Endothelial cell of umbilical vein (primary cell): ENCODE measurements at regions not wholly inside any gene's neighbourhood (a gene's known extent, or its start where the extent isn't known, plus 50 kb on each side); places are given as distances from the start of the nearest gene placed in this dataset.
A peak's percentile ranks its signal among the peaks of the same experiment; 100 is the strongest.

Experiments used
- BruUV-seq: library from RNA; stranded (reverse); fragments of 400-500 nt; replicated peaks from 2 replicates; lab custom pipeline; 2021; lab: Mats Ljungman, UMichigan
- CTCF ChIA-PET: fragments of 300-600, 350-600 bp; sonication (Branson Sonifier 250); formaldehyde crosslinking; loops from one replicate; lab custom pipeline; 2021; ENCODE audit warnings: antibody characterized with exemption, inconsistent platforms; lab: Charles Lee
- POLR2A ChIA-PET: fragments of 300-600, 350-600 bp; sonication (Branson Sonifier 250); formaldehyde crosslinking; loops from one replicate; lab custom pipeline; 2021; ENCODE audit warnings: antibody characterized with exemption, inconsistent platforms; lab: Charles Lee
- DNase-seq: peaks from one replicate; pipeline ENCODE4 v3.0.0-alpha.2; 2011; ENCODE audit warnings: low read depth, low spot score
- FAIRE-seq: peaks from 2 replicates; lab custom pipeline; 2011; peaks lifted over from hg19 to GRCh38; lab: Jason Lieb, UNC
- H2AFZ ChIP-seq: 2 replicates; pipeline ENCODE4 v1.6.0; 2012; ENCODE audit warnings: low read depth, low read length, control low read depth, inconsistent platforms
- H3K27ac ChIP-seq: 2 replicates; pipeline ENCODE4 v1.5.1; 2011; ENCODE audit warnings: low read depth, mild to moderate bottlenecking, control low read depth, low read length, moderate library complexity; ENCODE audit not compliant: insufficient read depth
- H3K27me3 ChIP-seq, 2 experiments: 2 replicates each; pipeline versions ENCODE4 v1.6.0 to v1.6.1; 2011; ENCODE audit warnings: low read length in 2 of 2, mixed read lengths in 1 of 2; ENCODE audit not compliant: control insufficient read depth in 2 of 2, insufficient read depth in 2 of 2
- H3K36me3 ChIP-seq, 2 experiments: 2 replicates in 1 of 2; 3 replicates in 1 of 2; pipeline ENCODE4 v1.5.1; 2011; ENCODE audit warnings: low read length in 2 of 2, mild to moderate bottlenecking in 1 of 2, moderate library complexity in 1 of 2; ENCODE audit not compliant: control insufficient read depth in 2 of 2, insufficient read depth in 2 of 2; ENCODE audit errors: extremely low read depth in 1 of 2
- H3K4me1 ChIP-seq: 3 replicates; pipeline ENCODE4 v1.5.1; 2011; ENCODE audit warnings: mild to moderate bottlenecking, low read length; ENCODE audit not compliant: control insufficient read depth, insufficient read depth; ENCODE audit errors: extremely low read depth
- H3K4me2 ChIP-seq: 2 replicates; pipeline ENCODE4 v1.6.1; 2011; ENCODE audit warnings: low read length, control low read depth, mixed read lengths; ENCODE audit not compliant: insufficient read depth
- H3K4me3 ChIP-seq, 3 experiments: fragments of 200-600 bp in 1 of 3; sonication (generic), shearing (Covaris generic) in 1 of 3; replicated peaks in 1 of 3; 2 replicates each; pipeline ENCODE4 v1.5.1; 2011 to 2016; ENCODE audit warnings: control low read depth in 3 of 3, low read length in 3 of 3, mild to moderate bottlenecking in 2 of 3, inconsistent platforms in 1 of 3, low read depth in 1 of 3, moderate library complexity in 1 of 3; ENCODE audit not compliant: insufficient read depth in 1 of 3
- H3K79me2 ChIP-seq: 2 replicates; pipeline ENCODE4 v1.6.0; 2012; ENCODE audit warnings: low read length, inconsistent platforms; ENCODE audit not compliant: control insufficient read depth, insufficient read depth
- H3K9ac ChIP-seq: replicated peaks from 2 replicates; pipeline ENCODE3; 2011; ENCODE audit warnings: low read length, control low read depth; ENCODE audit not compliant: insufficient read depth; ENCODE audit errors: extremely low read depth
- H3K9me1 ChIP-seq: replicated peaks from 3 replicates; pipeline ENCODE4 v1.6.0; 2011; ENCODE audit warnings: mild to moderate bottlenecking, low read length; ENCODE audit not compliant: control insufficient read depth, insufficient read depth; ENCODE audit errors: extremely low read depth
- H3K9me3 ChIP-seq: replicated peaks from 2 replicates; pipeline ENCODE4 v1.5.1; 2012; ENCODE audit warnings: low read length, inconsistent platforms; ENCODE audit not compliant: control insufficient read depth, insufficient read depth
- H4K20me1 ChIP-seq: replicated peaks from 2 replicates; pipeline ENCODE3; 2011; ENCODE audit warnings: mild to moderate bottlenecking, low read length; ENCODE audit not compliant: control insufficient read depth, insufficient read depth; ENCODE audit errors: extremely low read depth
- EZH2 ChIP-seq: IDR thresholded peaks from 2 replicates; pipeline ENCODE4 v1.6.1; 2012; ENCODE audit warnings: borderline replicate concordance, low read depth, mild to moderate bottlenecking, moderate library complexity, low read length, inconsistent platforms; ENCODE audit not compliant: severe bottlenecking
- FOS ChIP-seq: IDR thresholded peaks from 2 replicates; pipeline ENCODE4 v1.6.1; 2011; ENCODE audit warnings: mild to moderate bottlenecking, low read length, moderate library complexity, borderline replicate concordance; ENCODE audit not compliant: insufficient read depth
- GATA2 ChIP-seq: IDR thresholded peaks from 2 replicates; pipeline ENCODE4 v1.7.0; 2011; ENCODE audit warnings: low read depth, mild to moderate bottlenecking, moderate library complexity, mixed read lengths, low read length; ENCODE audit not compliant: insufficient read length, insufficient read depth
- JUN ChIP-seq: IDR thresholded peaks from 2 replicates; pipeline ENCODE4 v1.6.1; 2011; ENCODE audit warnings: borderline replicate concordance, low read depth; ENCODE audit not compliant: insufficient read length, insufficient read depth
- MYC ChIP-seq: IDR thresholded peaks from one replicate; pipeline ENCODE4 v1.6.1; 2011; ENCODE audit warnings: mild to moderate bottlenecking, low read depth, low read length
- POLR2AphosphoS5 ChIP-seq: IDR thresholded peaks from 2 replicates; pipeline ENCODE4 v1.6.1; 2012; ENCODE audit warnings: low read depth, mild to moderate bottlenecking, control low read depth, low read length, moderate library complexity; ENCODE audit not compliant: insufficient read depth
- dilution Hi-C: fragments of 300-500 bp; cut with MboI; formaldehyde crosslinking; loops from one replicate; pipeline ENCODE4 v1.15.0; 2019; ENCODE audit warnings: low sequenced_read_pairs; ENCODE audit not compliant: extremely low pct_ligation_motif_present
- intact Hi-C: fragments of 100-400 bp; cut with micrococcal nuclease; formaldehyde crosslinking; loops from one replicate; pipeline ENCODE4 v1.10.0; 2022

DNA sequence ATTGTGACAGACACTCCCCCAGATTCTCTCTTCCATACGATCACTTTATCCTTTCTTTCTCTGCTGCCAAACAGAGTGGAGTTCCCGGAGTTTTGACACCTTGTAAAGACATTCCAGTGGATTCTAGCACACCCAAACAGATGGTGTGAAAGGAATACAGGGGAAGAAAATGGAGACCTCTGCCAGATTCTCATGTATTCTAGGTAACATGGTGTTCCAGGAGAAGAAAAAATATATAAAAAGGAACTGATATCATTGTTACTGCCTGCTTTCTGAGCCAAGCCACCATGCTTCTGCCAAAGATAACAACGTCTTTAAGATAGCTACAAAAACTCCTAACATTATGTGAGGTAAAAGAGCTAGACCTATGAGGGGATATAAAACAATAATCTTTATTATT lies 136.5 kb downstream of the TXNL1 start:
- intact Hi-C loops = no loop called here
- DNase-seq = peak; percentile 93

DNA sequence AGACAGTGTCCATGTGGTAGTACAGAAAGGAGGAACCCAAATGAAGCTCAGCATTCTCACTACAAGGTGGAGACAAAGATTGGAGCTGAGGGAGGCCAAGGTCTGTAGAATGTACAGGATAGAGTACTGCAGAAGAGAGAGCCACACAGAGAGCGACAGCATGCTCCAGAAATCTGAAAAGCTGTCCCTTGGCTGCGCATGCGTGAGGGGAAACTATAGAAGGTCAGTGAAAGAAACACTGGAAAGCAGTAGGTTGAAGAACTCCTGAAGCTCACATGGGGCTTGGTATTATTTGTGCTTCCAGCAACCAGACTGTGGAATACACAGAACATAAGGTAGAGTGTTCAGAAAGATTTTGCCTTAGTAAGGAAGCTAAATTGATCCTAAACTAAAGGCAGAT lies 142.5 kb downstream of the TXNL1 start:
- FAIRE-seq = no peak
- no peak for DNase-seq
- Histone ChIP-seq H4K20me1 (no peaks in the 10 kb centered on the region), H3K9ac (no peak overlapping the region), H3K79me2 (no peaks in the 10 kb centered on the region), H3K4me3 (no peak overlapping the region), H3K9me1 (no peaks in the 10 kb centered on the region), H2AFZ (no peak overlapping the region), H3K27ac (no peak overlapping the region), H3K4me2 (no peak overlapping the region), H3K36me3 (no peaks in the 10 kb centered on the region), H3K9me3 (no peaks in the 10 kb centered on the region), H3K27me3 (peaks cover 5 to 8% of the 10 kb centered on the region in 2 experiments), H3K4me1 (no peaks in the 10 kb centered on the region)
- no TSS peak for BruUV-seq
- ChIA-PET CTCF (interaction anchor here (1.2 kb wide), 1 partner anchor 13 kb away, joined by 3 read pairs; no protein-coding TSS in a partner anchor), POLR2A (no interaction called here)
- dilution Hi-C loops = no loop called here
- intact Hi-C loops = no loop called here
- TF ChIP-seq FOS (no peak), GATA2 (no peak), POLR2AphosphoS5 (no peak), MYC (no peak), EZH2 (no peak), JUN (no peak)

More for the DNA sequence above, 136.5 kb downstream of the TXNL1 start:
- dilution Hi-C loops = no loop called here
- Histone ChIP-seq H4K20me1 (no peaks in the 10 kb centered on the region), H3K36me3 (no peaks in the 10 kb centered on the region), H3K4me1 (peaks cover 10% of the 10 kb centered on the region), H2AFZ (peak overlapping the region; percentile 44), H3K79me2 (no peaks in the 10 kb centered on the region), H3K4me3 (no peak overlapping the region), H3K4me2 (peak overlapping the region; percentile 29), H3K27ac (peak overlapping the region; percentile 28), H3K9me3 (no peaks in the 10 kb centered on the region), H3K9ac (peak overlapping the region; percentile 8), H3K27me3 (no peaks in the 10 kb centered on the region), H3K9me1 (no peaks in the 10 kb centered on the region)
- peak; percentile 81 for FAIRE-seq
- no TSS peak for BruUV-seq
- TF ChIP-seq MYC (no peak), FOS (no peak), POLR2AphosphoS5 (no peak), GATA2 (no peak), EZH2 (no peak)
- CTCF ChIA-PET = interaction anchor here (0.8 kb wide), 1 partner anchor 74 kb away, joined by 3 read pairs; no protein-coding TSS in a partner anchor
- POLR2A ChIA-PET = no interaction called here
